ENCODE measurements at regions not wholly inside any gene's neighbourhood (a gene's known extent, or its start where the extent isn't known, plus 50 kb on each side); places are given as distances from the start of the nearest gene placed in this dataset.

DNA sequence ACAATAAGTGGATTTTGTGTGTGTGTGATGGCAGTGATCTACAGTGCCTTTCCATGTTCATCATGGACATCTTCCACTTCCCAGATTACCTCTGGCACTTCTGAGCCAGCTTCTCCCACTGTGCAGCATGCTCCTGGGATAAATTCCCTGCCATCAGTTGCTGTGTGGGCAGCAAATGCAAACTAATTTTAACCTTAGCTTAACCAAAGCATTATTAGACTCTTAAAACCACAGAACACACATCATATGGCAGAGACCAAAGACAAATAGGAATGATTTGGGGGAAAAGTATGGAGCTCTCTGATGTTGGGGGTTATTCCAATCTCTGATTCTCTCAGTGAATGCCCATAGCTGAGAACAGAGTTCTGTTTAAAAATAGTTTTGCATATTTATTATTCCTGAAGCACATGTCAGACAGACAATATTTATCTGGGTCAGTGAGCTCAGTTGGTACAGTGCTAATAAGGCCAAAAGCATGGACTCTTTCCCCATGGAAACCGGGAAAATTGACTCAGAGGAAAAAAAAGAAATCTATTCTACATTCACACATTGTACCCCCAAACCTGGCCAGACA, 567.4 kb downstream of the IQCM start:
- DNase-seq (ENCODE audit: low spot score in 2 of 2) = no peak
- Histone ChIP-seq H3K4me3 (no peak overlapping the region), H3K4me1 (no peaks in the 10 kb centered on the region), H3K9me3 (no peaks in the 10 kb centered on the region), H3K36me3 (replicated peaks) (no peaks in the 10 kb centered on the region), H3K27me3 (ENCODE audit: low read depth) (no peaks in the 10 kb centered on the region)
- in situ Hi-C loops (cut with MboI; ENCODE audit: low sequenced_read_pairs) = no loop called here

DNA sequence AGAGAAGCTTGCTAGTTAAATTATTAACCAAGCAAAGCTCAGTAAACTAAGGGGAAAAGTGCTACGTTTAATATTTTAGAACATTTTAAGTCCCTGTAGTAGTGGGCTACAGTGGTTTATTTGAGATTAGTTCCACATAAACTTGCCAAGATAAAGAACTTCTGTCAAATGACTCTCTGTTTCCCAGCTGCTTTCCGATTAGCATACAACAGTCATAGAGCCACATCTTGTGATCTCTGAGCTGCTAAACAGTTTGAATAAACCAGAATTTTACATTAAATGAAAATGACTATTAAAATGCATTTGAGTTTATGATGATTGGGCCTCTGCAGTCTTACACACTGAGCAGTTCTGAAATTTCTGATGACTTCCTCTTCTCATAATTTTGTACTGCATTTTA, 568.5 kb downstream of the IQCM start:
- in situ Hi-C loops (cut with MboI; ENCODE audit: low sequenced_read_pairs) = no loop called here
- Histone ChIP-seq H3K9me3 (no peaks in the 10 kb centered on the region), H3K4me1 (no peaks in the 10 kb centered on the region), H3K4me3 (no peak overlapping the region), H3K27me3 (ENCODE audit: low read depth) (no peaks in the 10 kb centered on the region), H3K36me3 (replicated peaks) (no peaks in the 10 kb centered on the region)
- no peak for DNase-seq (ENCODE audit: low spot score in 2 of 2)

DNA sequence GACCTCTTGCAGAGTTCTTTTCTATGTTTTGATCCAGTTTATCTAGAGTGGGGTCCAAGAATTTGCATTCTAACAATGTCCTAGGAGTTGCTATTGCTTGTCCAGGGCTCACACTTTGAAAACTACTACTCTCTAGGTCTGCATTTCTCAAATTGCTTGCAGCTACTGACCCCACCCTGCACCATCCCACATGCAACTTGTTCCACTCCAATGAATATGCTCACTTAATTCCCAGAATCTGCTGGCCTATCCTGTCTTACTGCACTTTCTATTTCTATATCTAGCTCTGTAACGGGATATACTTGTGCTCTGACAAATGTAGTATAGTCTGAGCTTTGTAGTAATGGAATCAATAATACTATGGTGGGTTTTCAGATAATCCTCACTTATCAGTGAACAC, 570.3 kb downstream of the IQCM start:
- H3K27me3 ChIP-seq (ENCODE audit: low read depth) = no peaks in the 10 kb centered on the region
- no peaks in the 10 kb centered on the region for H3K9me3 ChIP-seq
- DNase-seq (ENCODE audit: low spot score in 2 of 2) = no peak
- no peak overlapping the region for H3K4me3 ChIP-seq
- H3K4me1 ChIP-seq = no peaks in the 10 kb centered on the region
- H3K36me3 ChIP-seq (replicated peaks) = no peaks in the 10 kb centered on the region
- in situ Hi-C loops (cut with MboI; ENCODE audit: low sequenced_read_pairs) = no loop called here

DNA sequence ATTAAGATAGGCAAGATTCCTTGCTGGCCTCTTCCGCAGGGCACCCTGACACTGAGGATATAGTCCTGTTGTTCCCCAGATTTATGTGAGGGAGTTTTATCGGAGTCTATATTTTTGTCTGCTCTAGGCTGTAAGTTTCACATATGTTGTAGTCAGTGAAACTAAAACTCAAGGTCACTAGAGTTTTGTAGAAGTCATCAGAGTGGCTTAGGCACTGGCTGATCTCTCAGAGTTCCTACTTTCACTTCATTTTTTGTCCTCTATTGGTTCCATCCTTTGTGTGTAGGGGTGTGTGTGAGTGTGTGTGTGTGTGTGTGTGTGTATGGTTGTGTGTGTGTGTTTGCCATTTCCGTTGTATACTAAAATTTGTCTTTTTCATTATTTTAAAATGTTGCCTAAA, 577.5 kb downstream of the IQCM start:
- no peaks in the 10 kb centered on the region for H3K36me3 ChIP-seq (replicated peaks)
- no peaks in the 10 kb centered on the region for H3K9me3 ChIP-seq
- in situ Hi-C loops (cut with MboI; ENCODE audit: low sequenced_read_pairs) = no loop called here

DNA sequence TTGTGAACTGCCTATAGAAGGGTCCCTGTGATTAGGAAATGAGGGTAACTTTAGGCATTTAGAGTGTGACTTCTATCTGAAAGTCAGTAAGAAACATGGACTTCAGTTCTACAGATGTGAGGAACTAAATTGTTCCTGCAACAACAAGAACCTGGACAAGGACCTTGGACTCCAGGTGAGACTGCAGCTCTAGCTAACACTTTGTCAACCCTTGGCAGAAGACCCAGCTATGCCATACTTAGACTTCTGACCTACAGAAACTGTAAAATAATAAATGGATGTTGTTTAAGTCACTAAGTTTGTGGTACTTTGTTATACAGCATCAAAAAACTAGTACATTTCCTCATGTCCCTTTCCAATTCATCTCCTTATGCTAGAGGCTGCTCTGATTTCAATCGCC, 580.8 kb downstream of the IQCM start:
- no peak for DNase-seq (ENCODE audit: low spot score in 2 of 2)
- Histone ChIP-seq H3K4me1 (no peaks in the 10 kb centered on the region), H3K36me3 (replicated peaks) (no peaks in the 10 kb centered on the region), H3K4me3 (no peak overlapping the region), H3K27me3 (ENCODE audit: low read depth) (no peaks in the 10 kb centered on the region), H3K9me3 (no peaks in the 10 kb centered on the region)
- in situ Hi-C loops (cut with MboI; ENCODE audit: low sequenced_read_pairs) = no loop called here

More for the DNA sequence above, 577.5 kb downstream of the IQCM start:
- no peak for DNase-seq (ENCODE audit: low spot score in 2 of 2)
- Histone ChIP-seq H3K4me1 (no peaks in the 10 kb centered on the region), H3K4me3 (no peak overlapping the region), H3K27me3 (ENCODE audit: low read depth) (no peaks in the 10 kb centered on the region)

DNA sequence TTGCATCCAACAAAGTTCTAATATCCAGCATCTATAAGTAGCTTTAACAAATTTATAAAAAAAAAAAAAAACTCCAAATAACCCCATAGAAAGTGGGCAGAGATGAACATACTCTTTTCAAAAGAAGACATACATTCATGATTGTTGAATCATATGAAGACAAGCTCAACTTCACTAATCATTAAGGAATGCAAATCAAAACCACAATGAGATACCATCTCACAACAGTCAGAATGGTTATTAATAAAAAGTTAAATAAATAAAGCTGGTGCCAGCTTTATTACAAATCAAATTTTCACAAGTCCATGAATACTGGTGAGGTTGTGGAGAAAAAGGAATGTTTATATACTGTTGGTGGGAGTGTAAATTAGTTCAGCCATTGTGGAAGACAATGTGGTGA, 592.0 kb downstream of the IQCM start:
- in situ Hi-C loops (cut with MboI; ENCODE audit: low sequenced_read_pairs) = no loop called here
- H3K4me1 ChIP-seq = no peaks in the 10 kb centered on the region
- H3K9me3 ChIP-seq = no peaks in the 10 kb centered on the region
- H3K4me3 ChIP-seq = no peak overlapping the region
- H3K27me3 ChIP-seq (ENCODE audit: low read depth) = no peaks in the 10 kb centered on the region
- no peaks in the 10 kb centered on the region for H3K36me3 ChIP-seq (replicated peaks)
- no peak for DNase-seq (ENCODE audit: low spot score in 2 of 2)

DNA sequence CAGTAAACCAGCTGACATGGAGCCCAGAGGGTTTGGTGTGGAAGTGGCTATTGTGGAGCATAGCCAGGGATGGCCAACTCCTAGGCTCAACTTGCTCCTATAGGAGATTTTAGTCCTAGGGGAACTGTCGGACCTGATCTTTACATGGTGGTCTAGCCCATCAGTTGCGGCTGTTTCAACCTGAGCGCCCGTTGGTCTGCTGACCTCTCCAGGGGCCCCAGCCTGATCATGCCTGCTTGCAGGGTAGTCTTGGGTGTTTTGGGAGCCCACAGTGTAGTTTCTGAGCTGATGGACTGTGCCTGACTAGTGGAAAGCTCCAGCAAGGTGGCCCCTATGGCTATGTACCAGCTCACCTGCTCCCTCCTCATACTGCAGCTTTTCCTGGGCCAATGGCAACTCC, 597.0 kb downstream of the IQCM start:
- Histone ChIP-seq H3K27me3 (ENCODE audit: low read depth) (no peaks in the 10 kb centered on the region), H3K36me3 (replicated peaks) (no peaks in the 10 kb centered on the region), H3K9me3 (no peaks in the 10 kb centered on the region), H3K4me3 (no peak overlapping the region), H3K4me1 (no peaks in the 10 kb centered on the region)
- no peak for DNase-seq (ENCODE audit: low spot score in 2 of 2)
- in situ Hi-C loops (cut with MboI; ENCODE audit: low sequenced_read_pairs) = no loop called here

DNA sequence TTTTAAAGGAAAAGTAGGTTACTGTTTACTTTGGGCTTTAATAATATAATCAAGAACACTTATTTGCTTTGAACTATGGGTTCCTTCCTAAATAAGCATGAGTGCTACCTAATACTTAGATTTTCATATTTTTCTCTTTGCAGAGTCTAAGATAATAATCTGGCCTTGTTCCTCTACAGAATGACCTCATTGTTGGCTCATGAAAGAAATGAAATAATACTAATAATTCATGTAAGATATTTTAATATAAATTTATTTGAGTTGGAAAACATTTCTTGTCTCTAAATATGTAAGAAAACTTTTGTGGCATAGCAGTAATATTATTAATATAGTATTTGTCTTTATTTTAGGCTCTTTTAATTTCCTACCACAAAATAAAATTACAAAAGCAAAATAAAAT, 601.3 kb downstream of the IQCM start:
- Histone ChIP-seq H3K4me1 (no peaks in the 10 kb centered on the region), H3K27me3 (ENCODE audit: low read depth) (no peaks in the 10 kb centered on the region), H3K4me3 (no peak overlapping the region), H3K36me3 (replicated peaks) (no peaks in the 10 kb centered on the region), H3K9me3 (no peaks in the 10 kb centered on the region)
- in situ Hi-C loops (cut with MboI; ENCODE audit: low sequenced_read_pairs) = no loop called here
- no peak for DNase-seq (ENCODE audit: low spot score in 2 of 2)

DNA sequence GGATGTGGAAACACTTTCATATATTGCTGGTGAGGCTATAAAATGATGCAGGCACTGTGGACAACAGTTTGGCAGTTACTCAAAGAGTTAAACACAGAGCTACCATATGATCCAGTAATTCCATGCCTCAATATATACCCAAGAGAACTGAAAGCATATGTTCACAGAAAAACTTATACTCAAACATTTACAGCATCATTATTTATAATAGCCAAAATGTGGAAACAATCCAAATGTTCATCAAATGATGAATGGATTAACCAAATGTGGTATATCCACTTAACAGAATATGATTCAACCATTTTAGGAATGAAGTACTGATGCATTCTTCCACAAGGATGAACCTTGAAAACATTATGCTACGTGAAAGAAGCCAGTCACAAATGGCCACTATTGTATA, 603.8 kb downstream of the IQCM start:
- Histone ChIP-seq H3K36me3 (replicated peaks) (no peaks in the 10 kb centered on the region), H3K27me3 (ENCODE audit: low read depth) (no peaks in the 10 kb centered on the region), H3K4me1 (no peaks in the 10 kb centered on the region), H3K9me3 (no peaks in the 10 kb centered on the region), H3K4me3 (no peak overlapping the region)
- DNase-seq (ENCODE audit: low spot score in 2 of 2) = no peak
- in situ Hi-C loops (cut with MboI; ENCODE audit: low sequenced_read_pairs) = no loop called here

DNA sequence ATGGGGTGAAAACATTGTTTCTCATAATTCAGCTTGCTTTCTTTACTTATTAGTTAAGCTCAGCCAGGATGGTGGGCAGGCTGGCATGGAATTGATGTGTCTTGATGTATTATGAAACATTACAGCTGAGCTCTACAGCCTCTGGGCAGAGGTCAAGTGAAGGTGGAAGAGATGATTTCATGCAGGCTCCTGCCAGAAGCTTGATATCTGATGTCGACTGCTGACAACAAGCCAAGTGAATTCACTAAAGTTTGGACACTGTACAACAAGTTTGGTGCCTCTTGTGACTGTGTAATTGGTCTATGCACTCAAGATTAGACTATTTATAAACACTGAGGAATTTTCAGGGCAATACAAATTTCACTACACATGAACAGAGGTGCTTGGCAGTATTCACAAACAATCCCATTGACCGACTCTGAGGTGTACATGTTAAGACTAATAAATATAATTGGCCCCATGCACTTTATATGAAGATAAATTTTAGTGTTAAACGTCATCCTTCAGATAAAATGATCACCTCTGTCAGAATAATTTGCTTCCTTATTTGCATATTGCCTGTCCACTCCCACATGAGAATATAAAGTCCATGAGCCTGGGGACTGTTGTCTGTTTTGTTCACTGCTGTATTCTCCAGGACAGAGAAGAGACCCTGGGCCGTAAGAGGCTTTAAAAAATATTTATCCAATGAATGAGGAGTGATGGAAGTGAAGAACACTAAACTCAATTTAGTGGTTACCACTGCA, 612.2 kb downstream of the IQCM start:
- Histone ChIP-seq H3K36me3 (replicated peaks) (no peaks in the 10 kb centered on the region), H3K9me3 (no peaks in the 10 kb centered on the region), H3K4me1 (no peaks in the 10 kb centered on the region), H3K27me3 (ENCODE audit: low read depth) (peaks cover 3% of the 10 kb centered on the region; the same call in 1 of the 2 replicates), H3K4me3 (no peak overlapping the region)
- no peak for DNase-seq (ENCODE audit: low spot score in 2 of 2)
- in situ Hi-C loops (cut with MboI; ENCODE audit: low sequenced_read_pairs) = no loop called here

DNA sequence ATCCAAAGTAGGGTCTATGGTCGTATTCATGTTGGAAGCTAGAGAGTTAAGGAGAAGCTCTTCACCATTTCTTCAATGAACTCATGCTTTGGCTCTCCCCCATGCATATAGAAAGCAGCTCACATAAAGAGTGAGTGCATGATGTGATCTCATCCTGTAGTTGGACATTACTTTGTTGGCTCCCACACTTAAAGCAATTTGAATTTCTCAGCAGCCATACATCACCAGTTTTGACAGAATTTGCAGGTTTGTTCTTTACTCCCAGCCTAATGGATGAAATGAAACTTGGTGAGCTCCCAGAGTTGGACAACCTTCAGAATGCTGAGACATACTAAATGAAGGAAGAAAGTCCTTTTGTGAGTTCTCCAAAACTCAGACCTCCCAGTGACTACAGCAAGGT, 613.5 kb downstream of the IQCM start:
- DNase-seq (ENCODE audit: low spot score in 2 of 2) = no peak
- in situ Hi-C loops (cut with MboI; ENCODE audit: low sequenced_read_pairs) = no loop called here
- Histone ChIP-seq H3K9me3 (no peaks in the 10 kb centered on the region), H3K36me3 (replicated peaks) (no peaks in the 10 kb centered on the region), H3K4me3 (no peak overlapping the region), H3K4me1 (no peaks in the 10 kb centered on the region), H3K27me3 (ENCODE audit: low read depth) (peaks cover 6% of the 10 kb centered on the region; the same call in 1 of the 2 replicates)

DNA sequence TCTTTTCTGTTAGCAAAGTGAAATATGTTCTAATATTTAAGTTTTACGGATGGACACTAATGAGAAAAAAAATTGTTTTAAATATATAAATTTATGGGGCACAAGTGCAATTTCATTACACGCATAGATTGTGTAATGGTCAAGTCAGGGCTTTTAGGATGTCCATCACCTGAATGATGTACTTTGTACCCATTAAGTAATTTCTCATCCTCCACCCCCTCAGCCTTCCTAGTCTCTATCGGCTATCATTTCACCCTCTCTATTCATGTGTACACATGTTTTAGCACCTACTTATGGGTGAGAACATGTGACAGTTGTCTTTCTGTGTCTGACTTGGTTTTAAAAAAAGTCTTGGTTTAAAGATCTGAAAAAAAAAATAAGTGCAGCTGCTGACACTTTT, 616.0 kb downstream of the IQCM start:
- peaks cover 7% of the 10 kb centered on the region; the same call in 1 of the 2 replicates for H3K27me3 ChIP-seq (ENCODE audit: low read depth)
- no peaks in the 10 kb centered on the region for H3K4me1 ChIP-seq
- in situ Hi-C loops (cut with MboI; ENCODE audit: low sequenced_read_pairs) = no loop called here
- no peaks in the 10 kb centered on the region for H3K9me3 ChIP-seq
- H3K36me3 ChIP-seq (replicated peaks) = no peaks in the 10 kb centered on the region
- H3K4me3 ChIP-seq = no peak overlapping the region
- DNase-seq (ENCODE audit: low spot score in 2 of 2) = no peak

DNA sequence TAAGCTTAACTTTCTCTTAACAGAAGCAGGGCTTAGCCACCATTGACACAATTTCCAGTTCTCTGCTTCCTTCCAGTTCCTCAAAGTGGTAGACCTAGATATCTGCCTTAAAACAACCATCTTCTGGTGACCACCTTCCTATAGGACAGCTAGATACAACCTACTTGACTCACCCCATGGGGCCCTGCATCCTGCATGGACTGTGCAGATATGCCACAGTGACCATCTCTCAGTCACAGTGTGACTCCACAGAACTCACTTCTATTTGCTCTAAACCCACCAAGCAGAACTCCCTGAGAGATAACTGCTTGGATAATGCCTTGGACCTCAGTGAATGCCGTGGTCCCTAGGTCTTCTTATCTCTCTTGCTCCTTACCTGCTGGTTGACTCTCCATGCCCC, 621.6 kb downstream of the IQCM start:
- no peak for DNase-seq (ENCODE audit: low spot score in 2 of 2)
- Histone ChIP-seq H3K4me3 (no peak overlapping the region), H3K36me3 (replicated peaks) (no peaks in the 10 kb centered on the region), H3K9me3 (no peaks in the 10 kb centered on the region), H3K4me1 (no peaks in the 10 kb centered on the region), H3K27me3 (ENCODE audit: low read depth) (peaks cover 7% of the 10 kb centered on the region; the same call in 1 of the 2 replicates)
- in situ Hi-C loops (cut with MboI; ENCODE audit: low sequenced_read_pairs) = no loop called here

DNA sequence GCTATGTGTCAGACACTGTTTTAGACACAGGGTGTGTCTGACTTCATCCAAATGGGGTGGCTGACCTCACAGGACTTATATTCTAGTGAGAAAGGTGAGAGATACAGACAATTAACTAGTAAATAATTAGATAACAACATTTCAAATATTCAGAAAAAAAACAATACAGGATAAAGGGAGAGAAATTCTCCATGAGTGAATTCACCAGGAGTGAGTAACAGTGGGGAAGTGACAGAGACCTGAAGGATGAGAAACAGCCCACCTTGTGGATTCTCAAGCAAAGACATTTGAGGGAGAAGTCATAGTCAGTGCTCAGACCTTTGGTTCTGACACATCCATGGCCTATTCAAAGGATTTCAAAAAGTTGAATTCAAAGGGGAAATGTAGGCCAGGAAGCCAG, 627.9 kb downstream of the IQCM start:
- no peak for DNase-seq (ENCODE audit: low spot score in 2 of 2)
- no peaks in the 10 kb centered on the region for H3K4me1 ChIP-seq
- no peaks in the 10 kb centered on the region for H3K9me3 ChIP-seq
- H3K27me3 ChIP-seq (ENCODE audit: low read depth) = no peaks in the 10 kb centered on the region
- in situ Hi-C loops (cut with MboI; ENCODE audit: low sequenced_read_pairs) = no loop called here
- H3K36me3 ChIP-seq (replicated peaks) = no peaks in the 10 kb centered on the region
- no peak overlapping the region for H3K4me3 ChIP-seq

DNA sequence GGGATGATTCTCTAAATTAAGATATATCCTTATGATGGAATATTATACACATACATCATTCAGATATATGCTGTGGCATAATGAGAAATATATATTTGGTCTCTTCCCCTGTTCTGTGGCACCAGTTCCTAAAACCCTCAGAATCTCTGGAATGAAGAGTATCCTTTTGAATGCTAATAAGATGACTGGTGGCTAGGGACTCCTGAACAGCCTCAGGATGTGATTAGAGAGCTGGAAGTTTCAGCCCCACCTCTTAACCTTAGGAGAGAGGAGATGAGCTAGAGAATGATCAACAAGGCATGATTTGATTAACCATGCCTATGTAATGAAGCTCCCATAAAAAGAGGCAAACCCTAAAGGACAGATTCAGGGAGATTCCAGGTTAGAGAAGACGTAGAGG, 632.0 kb downstream of the IQCM start:
- no peaks in the 10 kb centered on the region for H3K36me3 ChIP-seq (replicated peaks)
- H3K4me3 ChIP-seq = no peak overlapping the region
- in situ Hi-C loops (cut with MboI; ENCODE audit: low sequenced_read_pairs) = no loop called here

More for the DNA sequence above, 632.0 kb downstream of the IQCM start:
- Histone ChIP-seq H3K9me3 (no peaks in the 10 kb centered on the region), H3K27me3 (ENCODE audit: low read depth) (no peaks in the 10 kb centered on the region), H3K4me1 (no peaks in the 10 kb centered on the region)
- no peak for DNase-seq (ENCODE audit: low spot score in 2 of 2)
